ENCODE measurements at regions not wholly inside any gene's neighbourhood (a gene's known extent, or its start where the extent isn't known, plus 50 kb on each side); places are given as distances from the start of the nearest gene placed in this dataset.

GRCh38 chr6:51550243-51550642 lies 537.2 kb downstream of the PKHD1 start:
- no peaks in the 10 kb centered on the region for H3K4me1 ChIP-seq (ENCODE audit: insufficient read depth, low read length)
- H3K9me3 ChIP-seq (ENCODE audit: control insufficient read depth, insufficient read depth, low read length), result no peaks in the 10 kb centered on the region
- no peaks in the 10 kb centered on the region for H3K36me3 ChIP-seq (ENCODE audit: insufficient read depth, low read length)
- H3K9ac ChIP-seq (ENCODE audit: low read depth, low read length), result no peak overlapping the region

GRCh38 chr6:51552435-51552834 lies 535.0 kb downstream of the PKHD1 start:
- Histone ChIP-seq H3K9ac (ENCODE audit: low read depth, low read length) (no peak overlapping the region), H3K36me3 (ENCODE audit: insufficient read depth, low read length) (no peaks in the 10 kb centered on the region), H3K4me1 (ENCODE audit: insufficient read depth, low read length) (no peaks in the 10 kb centered on the region), H3K9me3 (ENCODE audit: control insufficient read depth, insufficient read depth, low read length) (no peaks in the 10 kb centered on the region)

- Histone ChIP-seq H3K4me1 (ENCODE audit: insufficient read depth, low read length) (no peaks in the 10 kb centered on the region), H3K36me3 (ENCODE audit: insufficient read depth, low read length) (no peaks in the 10 kb centered on the region), H3K9ac (ENCODE audit: low read depth, low read length) (no peak overlapping the region), H3K9me3 (ENCODE audit: control insufficient read depth, insufficient read depth, low read length) (no peaks in the 10 kb centered on the region)
Measured at GRCh38 chr6:51553246-51554015, 534.0 kb downstream of the PKHD1 start.

- Histone ChIP-seq H3K4me1 (ENCODE audit: insufficient read depth, low read length) (no peaks in the 10 kb centered on the region), H3K9ac (ENCODE audit: low read depth, low read length) (no peak overlapping the region), H3K9me3 (ENCODE audit: control insufficient read depth, insufficient read depth, low read length) (no peaks in the 10 kb centered on the region), H3K36me3 (ENCODE audit: insufficient read depth, low read length) (no peaks in the 10 kb centered on the region)
Measured at GRCh38 chr6:51554029-51554428, 533.4 kb downstream of the PKHD1 start.

GRCh38 chr6:51559059-51559458 lies 528.4 kb downstream of the PKHD1 start:
- Histone ChIP-seq H3K4me1 (ENCODE audit: insufficient read depth, low read length) (peaks cover 5% of the 10 kb centered on the region; the same call in 1 of the 2 replicates), H3K9ac (ENCODE audit: low read depth, low read length) (no peak overlapping the region), H3K9me3 (ENCODE audit: control insufficient read depth, insufficient read depth, low read length) (no peaks in the 10 kb centered on the region), H3K36me3 (ENCODE audit: insufficient read depth, low read length) (no peaks in the 10 kb centered on the region)

- no peaks in the 10 kb centered on the region for H3K9me3 ChIP-seq (ENCODE audit: control insufficient read depth, insufficient read depth, low read length)
Measured at GRCh38 chr6:51562198-51562597, 525.2 kb downstream of the PKHD1 start.

More at GRCh38 chr6:51562198-51562597, 525.2 kb downstream of the PKHD1 start:
- Histone ChIP-seq H3K4me1 (ENCODE audit: insufficient read depth, low read length) (peaks cover 5% of the 10 kb centered on the region; the same call in 1 of the 2 replicates), H3K9ac (ENCODE audit: low read depth, low read length) (no peak overlapping the region), H3K36me3 (ENCODE audit: insufficient read depth, low read length) (no peaks in the 10 kb centered on the region)
